ENCODE measurements at regions not wholly inside any gene's neighbourhood (a gene's known extent, or its start where the extent isn't known, plus 50 kb on each side); places are given as distances from the start of the nearest gene placed in this dataset.

DNA sequence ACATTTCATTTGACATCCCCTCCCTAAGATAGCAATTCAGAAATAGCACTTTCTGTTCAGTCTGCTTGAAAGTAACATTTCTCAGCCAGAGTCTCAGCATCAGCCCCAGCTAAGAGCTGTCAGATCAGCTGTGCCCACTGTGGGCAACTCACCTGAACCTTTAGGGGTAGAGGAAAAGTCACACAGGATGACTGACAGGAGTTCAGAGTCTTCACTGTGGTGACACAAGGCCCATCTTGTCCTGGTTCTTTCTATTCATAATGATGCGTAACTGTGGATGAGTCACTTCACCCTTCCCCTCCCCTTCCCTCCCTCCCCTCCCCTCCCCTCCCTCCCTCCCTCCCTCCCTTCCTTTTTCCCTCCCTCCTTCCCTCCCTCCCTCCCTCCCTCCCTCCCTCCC lies 96.1 kb upstream of the RASGRP1 start:
- Histone ChIP-seq H3K4me1 (ENCODE audit: insufficient read depth, low read length) (no peaks in the 10 kb centered on the region), H3K9me3 (ENCODE audit: control insufficient read depth, insufficient read depth, low read length) (no peaks in the 10 kb centered on the region), H3K36me3 (ENCODE audit: insufficient read depth, low read length) (no peaks in the 10 kb centered on the region), H3K9ac (ENCODE audit: low read depth, low read length) (no peak overlapping the region)

DNA sequence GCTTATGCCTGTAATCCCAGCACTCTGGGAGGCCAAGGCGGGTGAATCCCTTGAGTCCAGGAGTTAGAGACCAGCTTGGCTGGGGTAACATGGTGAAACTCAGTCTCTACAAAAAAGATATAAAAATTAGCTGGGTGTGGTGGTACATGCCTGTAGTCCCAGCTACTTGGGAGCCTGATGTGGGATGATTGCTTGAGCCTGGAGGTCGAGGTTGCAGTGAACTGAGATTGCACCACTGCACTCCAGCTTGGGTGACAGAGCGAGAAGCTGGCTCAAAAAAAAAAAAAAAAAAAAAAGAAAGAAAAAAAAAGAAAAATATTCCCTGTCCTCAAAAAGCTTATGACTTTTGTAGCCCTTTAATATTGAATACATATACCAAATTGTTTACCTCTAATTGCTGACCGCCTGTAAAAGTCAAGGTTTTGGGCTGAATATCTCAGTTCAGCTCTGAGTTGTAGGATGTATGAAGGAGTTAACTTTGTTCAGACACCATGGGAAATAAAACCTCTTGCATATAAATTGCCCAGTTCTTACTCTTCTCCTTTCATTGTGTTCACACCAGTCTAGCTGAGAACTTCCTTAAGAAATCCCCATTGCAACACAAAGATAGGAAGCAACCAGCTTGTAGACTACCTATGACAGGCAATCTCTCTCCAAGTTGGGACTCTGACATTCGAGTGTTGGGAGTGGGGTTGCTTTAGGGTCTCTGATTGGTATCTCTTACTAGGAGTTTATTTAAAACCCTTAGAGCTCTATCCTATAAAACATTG lies 97.6 kb upstream of the RASGRP1 start:
- no peaks in the 10 kb centered on the region for H3K4me1 ChIP-seq (ENCODE audit: insufficient read depth, low read length)
- H3K9ac ChIP-seq (ENCODE audit: low read depth, low read length): no peak overlapping the region
- no peaks in the 10 kb centered on the region for H3K36me3 ChIP-seq (ENCODE audit: insufficient read depth, low read length)
- H3K9me3 ChIP-seq (ENCODE audit: control insufficient read depth, insufficient read depth, low read length): no peaks in the 10 kb centered on the region

DNA sequence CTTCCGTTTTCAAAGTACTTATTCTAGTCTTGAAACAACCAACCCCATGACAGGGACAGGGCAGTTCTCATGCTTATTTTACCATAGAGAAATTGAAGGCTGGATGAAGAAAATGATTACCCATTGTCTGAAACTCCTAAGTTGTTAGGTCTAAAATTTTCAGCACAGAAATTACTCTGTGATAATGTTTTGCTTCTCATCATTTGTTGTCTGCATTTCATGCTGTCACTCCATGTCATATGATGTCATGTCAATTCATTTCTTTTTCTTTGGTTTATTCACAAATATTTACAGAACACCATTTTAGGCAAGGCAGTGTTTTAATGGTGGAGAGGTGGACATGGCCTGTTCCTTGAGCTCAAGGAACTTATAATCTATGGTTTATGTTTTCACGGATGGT lies 98.2 kb upstream of the RASGRP1 start:
- H3K4me1 ChIP-seq (ENCODE audit: insufficient read depth, low read length): no peaks in the 10 kb centered on the region
- no peaks in the 10 kb centered on the region for H3K9me3 ChIP-seq (ENCODE audit: control insufficient read depth, insufficient read depth, low read length)
- H3K36me3 ChIP-seq (ENCODE audit: insufficient read depth, low read length): no peaks in the 10 kb centered on the region
- no peak overlapping the region for H3K9ac ChIP-seq (ENCODE audit: low read depth, low read length)

- no peak overlapping the region for H3K9ac ChIP-seq (ENCODE audit: low read depth, low read length)
Observed at GRCh38 chr15:38665586-38666305, 101.1 kb upstream of the RASGRP1 start.

DNA sequence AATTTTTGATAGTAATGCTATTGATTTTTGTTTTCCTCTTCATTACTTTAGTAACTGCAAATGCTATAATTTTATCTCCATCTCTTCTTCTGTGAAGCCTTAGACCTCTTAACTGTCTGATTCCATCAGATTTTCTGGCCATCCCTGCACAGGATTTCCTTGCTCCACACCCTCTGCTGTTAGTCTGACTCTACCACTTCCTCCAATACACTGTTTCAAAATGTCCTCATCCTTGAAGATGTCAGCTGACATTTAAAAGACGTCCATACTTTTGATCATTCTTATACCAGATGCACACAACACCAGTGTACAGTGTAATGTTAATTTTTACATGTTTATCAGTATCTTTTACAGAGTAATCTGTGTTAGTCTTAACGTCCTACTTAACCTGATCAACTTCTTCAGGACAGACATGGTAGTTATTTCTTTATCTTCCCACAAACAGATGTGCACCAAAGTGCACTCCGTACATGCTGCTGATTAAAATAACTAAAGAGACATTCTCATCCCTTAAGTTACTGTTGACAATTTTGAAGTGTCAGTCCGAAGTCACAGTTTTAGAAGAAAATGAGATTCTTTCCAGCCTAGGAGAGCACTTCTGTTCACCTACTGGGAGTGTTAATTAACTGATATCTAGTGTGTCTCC lies 102.4 kb upstream of the RASGRP1 start:
- Histone ChIP-seq H3K9ac (ENCODE audit: low read depth, low read length) (no peak overlapping the region), H3K4me1 (ENCODE audit: insufficient read depth, low read length) (no peaks in the 10 kb centered on the region), H3K36me3 (ENCODE audit: insufficient read depth, low read length) (no peaks in the 10 kb centered on the region), H3K9me3 (ENCODE audit: control insufficient read depth, insufficient read depth, low read length) (no peaks in the 10 kb centered on the region)

More at GRCh38 chr15:38665586-38666305, 101.1 kb upstream of the RASGRP1 start:
- Histone ChIP-seq H3K9me3 (ENCODE audit: control insufficient read depth, insufficient read depth, low read length) (no peaks in the 10 kb centered on the region), H3K4me1 (ENCODE audit: insufficient read depth, low read length) (no peaks in the 10 kb centered on the region), H3K36me3 (ENCODE audit: insufficient read depth, low read length) (no peaks in the 10 kb centered on the region)

DNA sequence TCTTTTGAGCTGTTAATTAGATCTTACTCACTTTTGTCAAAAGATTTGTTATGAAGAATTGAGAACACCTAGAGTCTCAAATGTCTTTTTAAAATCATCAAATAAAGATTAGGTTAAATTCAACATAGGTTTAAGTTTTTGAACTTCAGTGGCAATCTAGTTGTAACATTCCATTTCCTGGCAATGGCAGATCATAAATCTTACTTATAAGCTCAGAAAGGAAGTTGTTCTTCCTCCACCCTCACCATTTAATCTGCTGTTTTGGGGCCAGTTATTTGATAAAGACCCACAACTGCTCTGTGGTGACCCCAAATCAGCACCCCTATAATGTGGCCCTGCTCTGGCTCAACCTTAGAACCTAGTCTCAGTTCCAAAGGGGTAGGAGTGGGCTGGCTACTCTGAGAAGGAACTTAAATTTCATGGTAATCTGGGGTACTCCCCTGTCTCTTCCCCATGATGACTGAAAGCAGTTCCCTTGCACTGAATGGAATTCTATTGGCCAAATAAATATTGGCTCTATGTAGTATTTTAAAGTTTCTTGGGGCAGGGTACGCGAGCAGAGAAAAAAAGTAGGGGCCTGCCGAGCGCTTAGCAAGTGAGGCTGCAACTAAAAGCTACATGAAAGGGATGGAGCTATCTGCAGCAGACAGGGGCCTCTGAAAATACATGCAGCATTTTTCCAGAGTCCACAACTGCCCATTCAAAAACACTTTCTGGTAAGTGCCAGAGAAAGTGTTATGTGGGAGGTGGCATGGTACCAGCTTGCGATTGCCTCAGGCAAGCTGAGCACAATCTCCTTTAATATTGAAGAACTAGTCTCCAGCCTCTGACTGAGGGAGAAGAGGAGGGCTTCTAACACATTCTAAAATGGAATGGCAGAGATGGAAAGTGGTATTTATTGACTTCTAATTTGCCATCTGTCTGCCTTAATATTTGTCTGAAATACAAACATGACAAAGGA lies 103.6 kb upstream of the RASGRP1 start:
- Histone ChIP-seq H3K9ac (ENCODE audit: low read depth, low read length) (no peak overlapping the region), H3K4me1 (ENCODE audit: insufficient read depth, low read length) (no peaks in the 10 kb centered on the region; the same call in 1 of the 2 replicates), H3K36me3 (ENCODE audit: insufficient read depth, low read length) (no peaks in the 10 kb centered on the region), H3K9me3 (ENCODE audit: control insufficient read depth, insufficient read depth, low read length) (no peaks in the 10 kb centered on the region)

DNA sequence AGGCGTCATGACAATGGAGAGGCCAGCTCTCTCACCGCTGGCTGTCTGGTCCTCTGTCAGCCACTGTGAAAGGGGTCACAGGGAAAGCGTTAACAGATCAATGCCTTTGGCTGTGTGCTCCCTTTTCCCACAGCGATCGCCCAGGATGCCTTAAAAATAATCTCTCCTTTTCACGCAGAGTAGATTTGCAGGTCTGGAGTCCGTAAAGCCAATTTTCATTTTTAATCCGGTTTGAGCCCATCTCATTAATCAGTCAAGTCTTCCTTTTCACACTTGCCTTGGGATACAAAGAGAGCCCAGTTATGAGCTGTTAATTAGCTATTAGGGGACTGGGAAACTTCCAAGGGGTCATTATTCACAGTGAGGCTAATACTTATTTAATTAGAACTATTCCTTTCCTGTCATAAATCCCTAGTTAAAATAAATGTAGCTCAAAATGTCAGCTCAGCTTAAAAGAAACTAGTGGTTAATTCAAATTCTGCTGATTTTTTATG lies 104.3 kb upstream of the RASGRP1 start:
- no peak overlapping the region for H3K9ac ChIP-seq (ENCODE audit: low read depth, low read length)
- H3K36me3 ChIP-seq (ENCODE audit: insufficient read depth, low read length): no peaks in the 10 kb centered on the region
- H3K4me1 ChIP-seq (ENCODE audit: insufficient read depth, low read length): no peaks in the 10 kb centered on the region; the same call in 1 of the 2 replicates
- no peaks in the 10 kb centered on the region for H3K9me3 ChIP-seq (ENCODE audit: control insufficient read depth, insufficient read depth, low read length)

DNA sequence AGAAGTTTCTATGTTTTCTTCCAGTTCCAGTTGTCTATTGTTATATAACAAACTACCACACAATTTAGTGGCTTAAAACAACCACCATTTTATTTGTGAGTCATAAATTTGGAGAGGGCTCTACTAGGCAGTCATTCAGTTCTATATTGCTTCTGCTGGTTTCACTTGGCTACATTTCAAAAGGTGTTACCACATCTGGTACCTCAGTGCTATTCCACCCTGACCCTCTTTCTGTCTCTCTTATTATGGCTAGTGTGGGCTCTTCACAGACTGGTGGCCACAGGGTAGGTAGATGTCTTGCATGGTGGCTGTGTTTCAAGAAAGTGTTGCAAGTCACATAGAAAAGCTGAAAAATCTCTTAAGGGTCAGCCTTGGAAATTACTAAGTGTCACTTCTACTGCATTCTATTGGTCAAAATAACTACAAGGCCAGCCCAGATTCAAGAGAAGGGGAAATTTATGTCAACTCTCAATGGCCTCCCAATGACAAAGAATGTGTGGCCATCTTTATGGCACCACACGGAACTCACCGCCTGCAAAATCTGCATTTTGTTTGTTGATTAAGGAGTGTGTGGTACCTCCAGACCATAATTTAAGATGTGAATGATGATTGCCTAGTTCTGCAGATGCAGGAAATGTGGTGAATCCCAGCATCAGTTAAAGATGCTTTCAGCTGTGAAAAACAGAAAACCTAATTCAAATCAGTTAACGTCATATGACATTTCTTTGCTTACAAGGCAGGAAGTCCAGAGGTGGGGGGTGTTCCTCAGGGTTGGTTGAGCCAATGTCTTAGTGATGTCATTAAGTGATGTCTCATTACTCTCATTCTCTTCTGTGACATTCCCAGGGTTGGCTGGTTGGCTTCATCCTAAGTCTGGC lies 105.8 kb upstream of the RASGRP1 start:
- no peaks in the 10 kb centered on the region; the same call in 1 of the 2 replicates for H3K4me1 ChIP-seq (ENCODE audit: insufficient read depth, low read length)
- H3K9me3 ChIP-seq (ENCODE audit: control insufficient read depth, insufficient read depth, low read length): no peaks in the 10 kb centered on the region
- H3K9ac ChIP-seq (ENCODE audit: low read depth, low read length): no peak overlapping the region
- H3K36me3 ChIP-seq (ENCODE audit: insufficient read depth, low read length): no peaks in the 10 kb centered on the region

DNA sequence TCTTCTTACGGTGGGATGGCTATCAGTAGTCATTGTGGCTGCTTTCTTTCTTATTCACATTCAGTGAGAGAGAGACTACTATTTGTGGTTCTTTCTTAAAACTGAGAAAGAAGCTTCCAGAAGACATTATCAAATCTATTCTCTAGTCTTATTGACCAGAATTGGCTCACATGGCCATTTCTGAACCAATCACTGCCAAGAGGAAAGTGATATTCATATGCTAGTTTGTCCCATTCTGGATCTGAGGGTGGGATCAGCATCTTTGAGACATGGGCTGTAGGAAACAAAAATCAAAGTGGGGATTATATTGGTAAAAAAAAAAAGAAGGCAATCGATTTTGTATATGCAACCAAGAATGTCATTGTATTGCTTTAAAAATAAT lies 106.4 kb upstream of the RASGRP1 start:
- no peaks in the 10 kb centered on the region for H3K9me3 ChIP-seq (ENCODE audit: control insufficient read depth, insufficient read depth, low read length)
- H3K9ac ChIP-seq (ENCODE audit: low read depth, low read length): no peak overlapping the region
- no peaks in the 10 kb centered on the region for H3K36me3 ChIP-seq (ENCODE audit: insufficient read depth, low read length)
- no peaks in the 10 kb centered on the region; the same call in 1 of the 2 replicates for H3K4me1 ChIP-seq (ENCODE audit: insufficient read depth, low read length)

GRCh38 chr15:38671675-38672254 lies 107.2 kb upstream of the RASGRP1 start:
- H3K9me3 ChIP-seq (ENCODE audit: control insufficient read depth, insufficient read depth, low read length): no peaks in the 10 kb centered on the region
- no peaks in the 10 kb centered on the region; the same call in 1 of the 2 replicates for H3K4me1 ChIP-seq (ENCODE audit: insufficient read depth, low read length)
- no peak overlapping the region for H3K9ac ChIP-seq (ENCODE audit: low read depth, low read length)
- H3K36me3 ChIP-seq (ENCODE audit: insufficient read depth, low read length): no peaks in the 10 kb centered on the region

GRCh38 chr15:38672273-38672672 lies 107.7 kb upstream of the RASGRP1 start:
- no peak overlapping the region for H3K9ac ChIP-seq (ENCODE audit: low read depth, low read length)
- no peaks in the 10 kb centered on the region for H3K36me3 ChIP-seq (ENCODE audit: insufficient read depth, low read length)
- no peaks in the 10 kb centered on the region for H3K9me3 ChIP-seq (ENCODE audit: control insufficient read depth, insufficient read depth, low read length)
- no peaks in the 10 kb centered on the region; the same call in 1 of the 2 replicates for H3K4me1 ChIP-seq (ENCODE audit: insufficient read depth, low read length)

DNA sequence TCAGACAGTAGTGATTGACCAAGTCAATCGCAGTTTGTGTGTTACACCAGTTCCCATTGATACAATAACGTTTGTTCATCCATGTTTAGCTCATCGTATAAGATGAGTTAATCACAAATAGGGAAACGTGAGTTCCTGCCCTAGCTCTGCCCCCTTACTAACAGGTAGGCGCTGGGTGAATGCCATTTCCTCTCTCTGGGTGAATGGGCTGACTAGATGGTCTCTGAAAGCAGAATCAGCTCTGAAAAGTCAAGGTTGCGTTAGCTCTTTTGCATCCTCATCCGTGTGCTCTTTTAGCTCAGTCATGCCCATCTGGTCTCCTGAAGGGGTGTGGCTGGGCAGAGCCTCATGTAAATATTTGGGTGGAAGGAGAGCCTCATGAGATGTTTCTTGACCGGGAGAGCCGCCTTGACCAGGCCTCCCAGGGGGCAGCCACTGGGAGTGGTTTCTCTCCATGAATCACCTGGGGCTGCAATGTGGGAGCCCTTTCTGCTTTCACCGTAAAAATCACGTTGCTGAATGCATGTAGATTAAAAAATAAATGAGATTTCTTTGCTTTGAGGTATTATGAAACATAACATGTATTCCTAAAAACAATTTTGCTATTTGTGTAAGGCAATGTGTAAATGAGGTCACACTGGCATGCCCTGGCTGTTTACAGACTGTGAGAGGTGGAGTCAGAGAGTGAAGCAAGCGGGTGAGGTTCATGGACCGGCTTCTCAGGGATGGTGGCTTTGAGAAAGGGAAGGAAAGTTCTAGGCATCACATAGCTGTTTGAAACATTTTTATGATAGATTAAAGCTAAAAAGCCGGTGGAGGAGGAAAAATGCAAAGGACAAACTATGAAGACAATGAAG lies 108.4 kb upstream of the RASGRP1 start:
- no peaks in the 10 kb centered on the region; the same call in 1 of the 2 replicates for H3K4me1 ChIP-seq (ENCODE audit: insufficient read depth, low read length)
- H3K9me3 ChIP-seq (ENCODE audit: control insufficient read depth, insufficient read depth, low read length): no peaks in the 10 kb centered on the region
- H3K9ac ChIP-seq (ENCODE audit: low read depth, low read length): no peak overlapping the region
- H3K36me3 ChIP-seq (ENCODE audit: insufficient read depth, low read length): no peaks in the 10 kb centered on the region

Data from ES-I3 (cell line).